Body of pancreas (tissue), 4 donors: ENCODE measurements at regions not wholly inside any gene's neighbourhood (a gene's known extent, or its start where the extent isn't known, plus 50 kb on each side); places are given as distances from the start of the nearest gene placed in this dataset.

Experiments used
- POLR2A ChIP-seq, 3 donors: fragments of 450-650 bp; IDR thresholded peaks; one replicate each; pipeline ENCODE4 v1.6.1; 2016; ENCODE audit warnings: antibody characterized with exemption in 3 of 3, mild to moderate bottlenecking in 2 of 3
- TF ChIP-seq, protein P1 (sequence below), 7 experiments: fragments of 450-650 bp in 4 of 7; fragments of 200-600 bp in 3 of 7; sonication (generic) in 3 of 7; IDR thresholded peaks; one replicate each; pipeline ENCODE4 v1.5.1; 2016 to 2019; ENCODE audit warnings: antibody characterized with exemption in 7 of 7

DNA sequence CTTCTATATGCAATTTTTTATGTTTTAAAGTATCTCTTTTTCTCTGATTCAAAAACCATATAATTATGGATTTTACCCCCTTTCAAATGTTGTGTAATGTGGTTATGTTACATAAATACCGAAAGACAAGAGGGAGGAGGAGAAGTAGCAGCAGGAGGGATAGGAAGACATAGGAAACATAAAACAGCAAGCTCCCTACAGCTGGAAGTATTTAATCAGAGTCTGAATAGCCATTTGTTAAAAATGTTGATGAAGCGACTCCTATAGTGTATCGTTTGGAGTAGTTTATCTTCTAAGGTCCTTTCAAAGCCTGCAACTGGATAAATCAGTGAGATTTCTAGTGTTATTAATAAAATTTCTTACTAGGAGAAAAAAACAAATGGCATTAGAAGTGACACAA, 598.1 kb upstream of the GOLIM4 start:
- no peak for TF ChIP-seq POLR2A (IDR thresholded peaks at IDR 0.05)
- TF ChIP-seq, protein P1, sequence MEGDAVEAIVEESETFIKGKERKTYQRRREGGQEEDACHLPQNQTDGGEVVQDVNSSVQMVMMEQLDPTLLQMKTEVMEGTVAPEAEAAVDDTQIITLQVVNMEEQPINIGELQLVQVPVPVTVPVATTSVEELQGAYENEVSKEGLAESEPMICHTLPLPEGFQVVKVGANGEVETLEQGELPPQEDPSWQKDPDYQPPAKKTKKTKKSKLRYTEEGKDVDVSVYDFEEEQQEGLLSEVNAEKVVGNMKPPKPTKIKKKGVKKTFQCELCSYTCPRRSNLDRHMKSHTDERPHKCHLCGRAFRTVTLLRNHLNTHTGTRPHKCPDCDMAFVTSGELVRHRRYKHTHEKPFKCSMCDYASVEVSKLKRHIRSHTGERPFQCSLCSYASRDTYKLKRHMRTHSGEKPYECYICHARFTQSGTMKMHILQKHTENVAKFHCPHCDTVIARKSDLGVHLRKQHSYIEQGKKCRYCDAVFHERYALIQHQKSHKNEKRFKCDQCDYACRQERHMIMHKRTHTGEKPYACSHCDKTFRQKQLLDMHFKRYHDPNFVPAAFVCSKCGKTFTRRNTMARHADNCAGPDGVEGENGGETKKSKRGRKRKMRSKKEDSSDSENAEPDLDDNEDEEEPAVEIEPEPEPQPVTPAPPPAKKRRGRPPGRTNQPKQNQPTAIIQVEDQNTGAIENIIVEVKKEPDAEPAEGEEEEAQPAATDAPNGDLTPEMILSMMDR (IDR thresholded peaks at IDR 0.05) = no peak
